ENCODE measurements at regions not wholly inside any gene's neighbourhood (a gene's known extent, or its start where the extent isn't known, plus 50 kb on each side); places are given as distances from the start of the nearest gene placed in this dataset.
A peak's percentile ranks its signal among the peaks of the same experiment; 100 is the strongest.

GRCh38 chr6:37103169-37104039, 66.5 kb upstream of the PIM1 start:
- Histone ChIP-seq H3K4me1 (peaks cover 22 to 47% (median 32%) of the 10 kb centered on the region in 4 donors), H3K27me3 (no peaks in the 10 kb centered on the region), H3K9me3 (no peaks in the 10 kb centered on the region), H3K36me3 (no peaks in the 10 kb centered on the region), H3K4me3 (peak overlapping the region; percentile 30 to 51 (median 43)), H3K27ac (peak overlapping the region; percentile 91 to 96 (median 93))
- DNase-seq, result peak; percentile 95 to 96
- intact Hi-C loops (cut with DNase I; ENCODE audit: low total_unique reads), result no loop called here
- TF ChIP-seq CTCF (IDR thresholded peaks at IDR 0.05) (no peak), POLR2AphosphoS5 (IDR thresholded peaks at IDR 0.05) (peak; percentile 42 to 88 (median 77))
- WGBS, 5 donors, result 9 to 25% (median 16%) methylated on average over 10 of the region's 10 CpGs

GRCh38 chr6:37104824-37105147, 65.2 kb upstream of the PIM1 start:
- 27 to 75% (median 34%) methylated on average over 2 of the region's 2 CpGs for WGBS, 5 donors
- H3K9me3 ChIP-seq, result no peaks in the 10 kb centered on the region
- no peaks in the 10 kb centered on the region for H3K36me3 ChIP-seq
- intact Hi-C loops (cut with DNase I; ENCODE audit: low total_unique reads), result no loop called here
- peaks cover 22 to 52% (median 38%) of the 10 kb centered on the region in 4 donors for H3K4me1 ChIP-seq
- H3K27ac ChIP-seq, result peak overlapping the region; percentile 91 to 96 (median 93)
- no peaks in the 10 kb centered on the region for H3K27me3 ChIP-seq
- no peak overlapping the region for H3K4me3 ChIP-seq
- TF ChIP-seq EP300 (IDR thresholded peaks at IDR 0.05), result no peak
- TF ChIP-seq POLR2A (IDR thresholded peaks at IDR 0.05), result no peak
- no peak for TF ChIP-seq POLR2AphosphoS5 (IDR thresholded peaks at IDR 0.05)
- TF ChIP-seq CTCF (IDR thresholded peaks at IDR 0.05), result no peak
- DNase-seq, result no peak

GRCh38 chr6:37105148-37106050, 64.6 kb upstream of the PIM1 start:
- H3K9me3 ChIP-seq, result no peaks in the 10 kb centered on the region
- no peak overlapping the region for H3K4me3 ChIP-seq
- 70 to 75% (median 73%) methylated on average over 6 of the region's 6 CpGs for WGBS, 5 donors
- intact Hi-C loops (cut with DNase I; ENCODE audit: low total_unique reads), result no loop called here
- peak overlapping the region; percentile 91 to 96 (median 93) for H3K27ac ChIP-seq
- H3K36me3 ChIP-seq, result no peaks in the 10 kb centered on the region
- no peak for DNase-seq
- TF ChIP-seq POLR2AphosphoS5 (IDR thresholded peaks at IDR 0.05) (no peak), EP300 (IDR thresholded peaks at IDR 0.05) (no peak), POLR2A (IDR thresholded peaks at IDR 0.05) (no peak), CTCF (IDR thresholded peaks at IDR 0.05) (no peak)
- H3K27me3 ChIP-seq, result no peaks in the 10 kb centered on the region
- H3K4me1 ChIP-seq, result peaks cover 22 to 58% (median 44%) of the 10 kb centered on the region in 4 donors

- peak overlapping the region in 1 of 5 donors; percentile 96 for H3K27ac ChIP-seq
- no peak for TF ChIP-seq CTCF (IDR thresholded peaks at IDR 0.05)
- TF ChIP-seq POLR2AphosphoS5 (IDR thresholded peaks at IDR 0.05), result no peak
- no peak for TF ChIP-seq EP300 (IDR thresholded peaks at IDR 0.05)
- TF ChIP-seq POLR2A (IDR thresholded peaks at IDR 0.05), result no peak
Observed at GRCh38 chr6:37106051-37106363, 63.9 kb upstream of the PIM1 start.

More at GRCh38 chr6:37106051-37106363, 63.9 kb upstream of the PIM1 start:
- no peak for DNase-seq
- Histone ChIP-seq H3K27me3 (no peaks in the 10 kb centered on the region), H3K4me1 (peaks cover 22 to 60% (median 48%) of the 10 kb centered on the region in 4 donors), H3K4me3 (no peak overlapping the region), H3K36me3 (no peaks in the 10 kb centered on the region), H3K9me3 (no peaks in the 10 kb centered on the region)
- intact Hi-C loops (cut with DNase I; ENCODE audit: low total_unique reads), result no loop called here

All from stomach (tissue), 8 donors.